GM18858 (cell line): ENCODE measurements at regions not wholly inside any gene's neighbourhood (a gene's known extent, or its start where the extent isn't known, plus 50 kb on each side); places are given as distances from the start of the nearest gene placed in this dataset.
A peak's percentile ranks its signal among the peaks of the same experiment; 100 is the strongest.

Source experiments
- ATAC-seq: cut with Tn5 transposase; IDR thresholded peaks from one replicate; pipeline ENCODE4 v1.9.1; 2021; ENCODE audit not compliant: unreplicated experiment

GRCh38 chr6:164013480-164014208 is 599.1 kb downstream of the QKI start:
- no peak for ATAC-seq

DNA sequence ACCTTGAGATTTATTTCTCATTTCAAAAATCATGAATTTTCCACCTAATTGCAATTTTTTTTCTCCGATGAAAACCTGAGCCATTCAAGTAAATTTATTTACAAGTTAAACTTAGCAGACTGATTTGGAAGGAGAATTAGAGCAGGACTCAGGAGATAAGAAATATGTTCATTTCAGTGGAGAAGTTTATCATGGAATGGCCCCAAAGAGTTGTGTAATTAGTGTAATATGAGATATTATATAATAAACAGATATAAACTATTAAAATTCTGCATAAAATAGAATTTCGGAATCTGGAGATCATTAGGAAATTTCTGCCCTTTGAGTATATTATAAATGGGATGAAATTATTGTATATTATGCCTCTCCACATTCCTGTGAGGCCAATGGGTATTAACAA is 596.8 kb downstream of the QKI start:
- no peak for ATAC-seq

GRCh38 chr6:164010441-164011103 is 596.1 kb downstream of the QKI start:
- ATAC-seq, result no peak

GRCh38 chr6:164008902-164009301 is 594.4 kb downstream of the QKI start:
- ATAC-seq, result no peak

DNA sequence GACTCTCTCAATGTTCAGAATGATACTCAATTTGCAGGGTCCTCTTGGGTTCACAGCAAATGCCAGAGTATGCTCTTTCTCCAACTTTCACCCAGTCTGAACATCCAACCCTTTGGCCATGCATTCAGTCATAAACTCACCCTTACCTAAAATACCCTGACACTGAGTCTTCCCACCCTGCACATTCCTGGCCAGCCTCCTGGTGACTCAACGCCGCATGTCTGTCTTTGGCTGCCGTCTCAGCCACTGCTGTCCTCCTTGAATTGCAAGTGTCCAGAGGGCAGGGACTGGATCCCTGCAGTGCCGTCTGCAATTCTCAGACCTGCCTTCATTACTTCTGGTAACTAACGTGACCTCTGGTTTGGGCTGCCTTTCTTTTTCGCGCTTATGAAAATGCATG is 593.4 kb downstream of the QKI start:
- no peak for ATAC-seq

GRCh38 chr6:164006459-164006858 is 591.9 kb downstream of the QKI start:
- ATAC-seq, result no peak

DNA sequence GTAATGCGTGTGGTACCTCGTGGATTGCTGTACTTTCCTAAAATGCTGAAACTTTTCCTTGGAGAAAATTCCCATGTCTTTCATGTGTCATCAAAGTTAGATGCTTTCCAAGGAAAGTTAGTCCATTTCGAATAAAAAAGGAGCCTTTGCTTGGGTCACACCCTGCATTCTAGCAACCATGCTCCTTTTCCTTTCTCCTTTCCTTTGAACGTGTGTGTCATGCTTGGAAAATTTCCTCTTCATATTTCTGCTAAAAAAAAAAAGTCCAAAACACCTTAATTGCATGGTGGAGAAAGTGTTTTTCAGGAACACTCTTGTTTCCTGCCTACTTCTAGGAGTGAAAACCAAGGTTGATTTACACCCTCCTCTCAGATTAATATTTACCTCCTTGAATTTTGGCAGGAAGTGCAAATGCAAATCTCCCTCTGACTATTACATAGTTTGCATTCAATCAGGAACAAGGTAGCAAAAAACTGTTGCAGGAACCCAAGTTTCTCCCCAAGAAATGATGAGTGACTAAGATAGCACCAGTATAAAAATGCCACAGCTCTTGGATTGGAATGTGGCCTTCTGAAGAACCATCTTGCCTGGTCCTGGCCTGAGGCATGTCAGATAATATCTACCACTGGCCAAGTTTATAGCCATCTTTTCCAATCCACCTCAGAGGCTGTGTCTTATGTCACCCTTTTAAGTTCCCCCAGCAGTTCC is 590.6 kb downstream of the QKI start:
- no peak for ATAC-seq

DNA sequence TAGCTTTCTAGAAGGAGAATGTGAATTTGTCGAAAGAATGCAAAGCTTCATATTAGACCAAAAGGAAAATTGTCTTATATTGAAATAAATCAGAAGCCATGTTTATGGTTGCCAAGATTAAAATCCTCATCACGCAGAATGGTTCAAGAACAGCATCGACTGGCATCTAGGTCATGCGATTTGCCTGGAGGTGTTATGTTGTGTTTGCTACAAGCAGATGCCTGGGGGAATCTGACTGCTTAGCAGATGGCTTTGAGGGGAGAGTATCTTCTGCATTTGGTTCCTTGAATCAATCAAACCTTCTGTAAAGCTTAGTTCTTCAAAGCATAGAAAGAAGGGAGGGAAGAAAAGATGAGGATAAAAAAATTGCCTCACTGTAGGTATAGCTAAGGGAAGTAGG is 585.8 kb downstream of the QKI start:
- no peak for ATAC-seq

DNA sequence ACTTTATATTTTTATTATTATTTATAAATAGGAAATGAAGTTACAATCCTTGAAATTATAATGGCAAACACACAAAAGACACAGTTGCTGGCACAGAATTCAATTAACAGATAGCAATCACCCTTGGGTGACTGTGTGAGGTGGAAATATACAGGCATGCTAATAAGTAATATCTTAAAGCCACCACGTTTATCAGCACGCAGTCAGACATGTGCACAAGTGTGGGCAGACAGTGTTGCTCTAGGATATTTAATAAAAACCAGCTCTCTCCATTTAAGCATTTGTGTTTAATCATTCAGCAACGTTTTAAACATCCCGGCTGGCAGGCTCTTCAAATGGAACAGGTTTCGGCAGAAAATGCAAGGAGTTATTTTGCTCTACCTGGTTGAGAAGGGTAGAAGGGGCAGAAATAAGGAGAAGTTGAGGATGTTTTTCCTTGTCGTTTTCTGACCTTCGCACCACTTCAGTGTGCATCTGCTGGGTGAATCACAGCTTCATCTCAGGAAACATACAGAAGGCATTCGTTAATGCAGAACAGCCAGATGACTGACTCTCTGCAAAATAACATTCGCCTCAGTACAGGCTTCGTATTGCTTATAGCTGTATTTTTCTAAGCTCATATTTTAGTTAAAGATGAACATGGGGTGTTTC is 585.1 kb downstream of the QKI start:
- ATAC-seq, result no peak

- ATAC-seq, result no peak
Observed at GRCh38 chr6:163998496-163998895, 584.0 kb downstream of the QKI start.

GRCh38 chr6:163996491-163996890 is 582.0 kb downstream of the QKI start:
- ATAC-seq, result no peak

GRCh38 chr6:163994566-163994965 is 580.0 kb downstream of the QKI start:
- no peak for ATAC-seq

DNA sequence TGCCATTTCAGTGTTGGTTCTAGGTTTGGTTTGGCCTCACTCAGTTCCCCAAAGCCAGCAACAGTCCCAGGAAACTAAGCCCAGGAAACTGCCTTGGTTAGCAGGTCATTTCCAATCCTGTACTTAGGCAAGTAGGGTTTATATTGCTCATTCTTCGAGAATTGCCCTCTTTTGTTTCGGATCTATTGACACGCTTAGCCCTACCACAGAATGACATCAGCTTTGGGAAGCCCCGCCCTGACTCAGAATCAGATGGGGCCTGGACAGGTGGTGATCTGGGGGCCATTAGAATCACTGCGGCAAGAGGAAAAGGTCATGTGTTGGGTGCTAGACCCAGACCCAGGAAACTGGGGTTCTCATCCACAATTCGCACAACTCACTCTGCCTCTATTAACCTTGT is 578.2 kb downstream of the QKI start:
- no peak for ATAC-seq

DNA sequence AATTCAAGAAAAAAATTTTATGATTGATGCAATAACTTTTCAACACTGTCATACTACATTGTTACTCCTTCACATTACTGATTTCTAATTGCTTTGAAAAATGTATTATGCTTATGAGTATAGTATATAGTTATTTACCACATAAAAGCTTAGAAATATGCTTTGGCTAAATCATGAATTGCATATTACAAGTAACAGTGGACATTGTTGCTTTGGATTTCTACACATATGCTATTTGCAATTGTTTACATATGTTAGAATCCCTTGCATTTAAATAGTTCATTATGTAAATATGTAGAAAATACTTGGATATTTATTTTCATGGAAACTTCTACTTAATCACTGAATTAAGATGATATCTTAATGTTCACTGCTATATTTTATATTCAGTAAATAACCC is 577.5 kb downstream of the QKI start:
- ATAC-seq, result no peak

GRCh38 chr6:163991321-163991720 is 576.8 kb downstream of the QKI start:
- ATAC-seq, result no peak

- no peak for ATAC-seq
Observed at GRCh38 chr6:163986313-163986712, 571.8 kb downstream of the QKI start.

- no peak for ATAC-seq
Observed at GRCh38 chr6:163985710-163986109, 571.2 kb downstream of the QKI start.

DNA sequence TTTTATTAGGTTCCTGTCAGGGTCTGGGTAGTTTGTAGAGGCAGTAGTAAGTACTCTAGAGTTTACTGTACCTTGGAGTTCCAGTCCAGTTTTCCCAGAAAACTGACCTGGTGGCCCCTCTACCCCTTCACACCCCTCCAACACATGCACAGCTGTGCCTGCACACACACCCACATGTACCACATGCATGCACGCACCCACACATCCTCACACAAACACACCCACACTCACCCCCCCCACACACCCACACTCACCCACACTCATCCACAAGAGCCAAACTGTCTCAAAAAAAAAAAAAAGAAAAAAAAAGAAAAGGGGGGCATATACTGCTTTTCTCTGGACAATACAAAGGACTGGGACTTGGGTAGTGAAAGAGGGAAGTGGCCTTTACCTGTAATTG is 570.5 kb downstream of the QKI start:
- no peak for ATAC-seq

DNA sequence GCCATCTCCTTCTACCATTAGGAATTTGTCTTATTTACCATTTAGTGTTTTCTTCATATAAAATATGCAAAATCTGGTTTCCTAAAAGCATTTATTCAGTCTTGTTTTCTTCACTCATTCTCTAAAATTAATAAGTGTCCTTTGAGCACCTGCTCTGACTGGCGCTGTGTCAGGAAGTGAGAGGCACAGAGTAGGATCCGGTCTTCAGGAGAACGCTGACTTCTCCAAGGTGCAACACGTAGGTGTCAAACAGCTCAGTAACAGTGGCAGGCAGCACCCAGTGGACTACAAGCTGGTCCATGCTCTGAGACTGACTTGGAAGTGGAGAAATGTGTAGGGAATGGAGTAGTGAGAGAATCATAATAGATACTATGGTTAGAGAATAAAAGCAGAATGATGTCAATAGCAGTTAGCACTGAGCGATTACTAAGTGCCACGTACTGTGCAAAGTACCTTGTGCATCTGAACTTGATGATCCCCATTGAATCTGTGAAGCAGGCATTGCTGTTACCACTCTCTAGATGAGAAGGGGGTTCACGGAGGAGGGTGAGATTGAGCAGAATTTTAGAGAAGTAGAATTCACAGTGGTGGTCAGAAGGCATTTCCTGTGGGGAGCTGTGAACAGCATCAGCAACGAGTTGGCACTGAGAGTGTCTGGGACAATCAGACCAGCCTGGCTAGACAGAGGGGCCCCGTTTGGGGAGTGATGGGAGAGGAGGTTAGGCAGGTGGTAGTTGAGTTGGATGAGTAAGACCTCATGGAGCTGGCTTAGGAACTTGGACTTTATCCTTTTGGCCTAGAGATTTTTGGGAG is 569.8 kb downstream of the QKI start:
- peak; percentile 51 for ATAC-seq

DNA sequence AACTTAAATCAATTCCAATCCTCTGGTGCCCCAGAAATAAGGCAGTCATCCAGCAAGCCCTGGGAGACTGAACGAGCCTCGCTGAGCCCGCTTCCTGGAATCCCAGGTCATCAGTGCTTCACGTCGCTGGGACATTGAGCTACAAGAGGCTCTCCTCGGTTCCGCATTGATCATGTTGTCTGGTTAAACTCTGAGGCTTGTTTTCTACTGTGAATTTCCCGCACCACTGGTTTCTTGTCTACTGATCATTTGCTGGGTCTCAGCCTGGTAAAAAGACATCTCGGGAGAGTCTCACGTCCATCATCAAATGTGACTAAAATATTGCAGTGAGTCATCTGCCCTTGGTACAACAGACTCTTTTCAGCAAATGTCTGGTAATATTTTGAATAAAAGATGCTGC is 569.2 kb downstream of the QKI start:
- no peak for ATAC-seq

GRCh38 chr6:163974322-163974721 is 559.8 kb downstream of the QKI start:
- ATAC-seq, result no peak
